ENCODE measurements at regions not wholly inside any gene's neighbourhood (a gene's known extent, or its start where the extent isn't known, plus 50 kb on each side); places are given as distances from the start of the nearest gene placed in this dataset.

DNA sequence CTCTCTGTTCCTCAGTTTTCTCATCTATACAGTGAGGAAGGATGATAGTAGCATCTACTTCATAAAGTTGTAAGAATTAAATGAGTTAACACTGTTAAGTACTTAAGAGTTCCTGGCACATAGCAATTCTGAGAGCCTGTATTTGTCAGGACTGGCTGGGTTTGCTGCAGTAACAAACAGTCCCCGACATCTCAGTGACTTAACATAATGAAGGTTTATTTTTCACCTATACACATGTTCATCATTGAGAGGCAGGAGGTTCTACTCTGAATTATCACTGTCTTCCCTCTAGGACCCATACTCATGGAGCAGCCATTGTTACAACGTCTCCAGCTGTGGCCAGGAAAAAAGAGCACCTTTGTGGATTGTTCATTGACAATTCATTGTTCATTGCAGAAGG, 190.6 kb upstream of the PROK2 start:
- TF ChIP-seq, protein P1, sequence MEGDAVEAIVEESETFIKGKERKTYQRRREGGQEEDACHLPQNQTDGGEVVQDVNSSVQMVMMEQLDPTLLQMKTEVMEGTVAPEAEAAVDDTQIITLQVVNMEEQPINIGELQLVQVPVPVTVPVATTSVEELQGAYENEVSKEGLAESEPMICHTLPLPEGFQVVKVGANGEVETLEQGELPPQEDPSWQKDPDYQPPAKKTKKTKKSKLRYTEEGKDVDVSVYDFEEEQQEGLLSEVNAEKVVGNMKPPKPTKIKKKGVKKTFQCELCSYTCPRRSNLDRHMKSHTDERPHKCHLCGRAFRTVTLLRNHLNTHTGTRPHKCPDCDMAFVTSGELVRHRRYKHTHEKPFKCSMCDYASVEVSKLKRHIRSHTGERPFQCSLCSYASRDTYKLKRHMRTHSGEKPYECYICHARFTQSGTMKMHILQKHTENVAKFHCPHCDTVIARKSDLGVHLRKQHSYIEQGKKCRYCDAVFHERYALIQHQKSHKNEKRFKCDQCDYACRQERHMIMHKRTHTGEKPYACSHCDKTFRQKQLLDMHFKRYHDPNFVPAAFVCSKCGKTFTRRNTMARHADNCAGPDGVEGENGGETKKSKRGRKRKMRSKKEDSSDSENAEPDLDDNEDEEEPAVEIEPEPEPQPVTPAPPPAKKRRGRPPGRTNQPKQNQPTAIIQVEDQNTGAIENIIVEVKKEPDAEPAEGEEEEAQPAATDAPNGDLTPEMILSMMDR (conservative IDR thresholded peaks at IDR 0.05), result no peak
- no peak for TF ChIP-seq EZH2 (IDR thresholded peaks at IDR 0.05; ENCODE audit: low read depth)
